Colonic mucosa (tissue), 4 donors: ENCODE measurements at regions not wholly inside any gene's neighbourhood (a gene's known extent, or its start where the extent isn't known, plus 50 kb on each side); places are given as distances from the start of the nearest gene placed in this dataset.
"Not testable (repeated sequence)": the region's sequence is repeated elsewhere in the genome, so short reads cannot be mapped to it uniquely, and the experiment has no call there.

Source experiments
- DNase-seq: peaks from one replicate; pipeline ENCODE4 v3.0.0-alpha.2; 2020
- H3K27ac ChIP-seq: fragments of 200-600 bp; one replicate; pipeline ENCODE4 v1.8.0; 2021
- H3K27me3 ChIP-seq: fragments of 200-600 bp; one replicate; pipeline ENCODE4 v1.8.0; 2021
- H3K36me3 ChIP-seq: fragments of 200-600 bp; one replicate; pipeline ENCODE4 v1.8.0; 2021
- H3K4me1 ChIP-seq: fragments of 200-600 bp; one replicate; pipeline ENCODE4 v1.8.0; 2021; ENCODE audit warnings: mild to moderate bottlenecking
- H3K4me3 ChIP-seq: fragments of 200-600 bp; one replicate; pipeline ENCODE4 v1.8.0; 2021
- H3K9ac ChIP-seq, 2 donors: one replicate each; pipeline ENCODE4 v1.7.0; 2013; ENCODE audit warnings: control low read depth in 2 of 2, low read depth in 2 of 2, low read length in 2 of 2
- H3K9me3 ChIP-seq: fragments of 200-600 bp; one replicate; pipeline ENCODE4 v1.8.0; 2021
- intact Hi-C: fragments of 100-400 bp; cut with DNase I; formaldehyde crosslinking; loops from one replicate; pipeline ENCODE4 v1.14.1; 2022
- TF ChIP-seq, protein P1 (sequence below): fragments of 200-600 bp; IDR thresholded peaks from one replicate; pipeline ENCODE4 v1.8.0; 2022; ENCODE audit warnings: antibody characterized with exemption, mild to moderate bottlenecking
- donor health status: healthy.
- donor health status: DM: no; HTN: no; CAD: no.
- donor health status: DM: no; HTN: no; CAD: no.

GRCh38 chr6:25196464-25196863 lies 82.7 kb upstream of the CARMIL1 start:
- Histone ChIP-seq H3K4me1 (no peaks in the 10 kb centered on the region), H3K27ac (no peak overlapping the region), H3K9me3 (no peaks in the 10 kb centered on the region), H3K9ac (no peak overlapping the region), H3K36me3 (no peaks in the 10 kb centered on the region), H3K4me3 (no peak overlapping the region), H3K27me3 (no peaks in the 10 kb centered on the region)
- TF ChIP-seq, protein P1, sequence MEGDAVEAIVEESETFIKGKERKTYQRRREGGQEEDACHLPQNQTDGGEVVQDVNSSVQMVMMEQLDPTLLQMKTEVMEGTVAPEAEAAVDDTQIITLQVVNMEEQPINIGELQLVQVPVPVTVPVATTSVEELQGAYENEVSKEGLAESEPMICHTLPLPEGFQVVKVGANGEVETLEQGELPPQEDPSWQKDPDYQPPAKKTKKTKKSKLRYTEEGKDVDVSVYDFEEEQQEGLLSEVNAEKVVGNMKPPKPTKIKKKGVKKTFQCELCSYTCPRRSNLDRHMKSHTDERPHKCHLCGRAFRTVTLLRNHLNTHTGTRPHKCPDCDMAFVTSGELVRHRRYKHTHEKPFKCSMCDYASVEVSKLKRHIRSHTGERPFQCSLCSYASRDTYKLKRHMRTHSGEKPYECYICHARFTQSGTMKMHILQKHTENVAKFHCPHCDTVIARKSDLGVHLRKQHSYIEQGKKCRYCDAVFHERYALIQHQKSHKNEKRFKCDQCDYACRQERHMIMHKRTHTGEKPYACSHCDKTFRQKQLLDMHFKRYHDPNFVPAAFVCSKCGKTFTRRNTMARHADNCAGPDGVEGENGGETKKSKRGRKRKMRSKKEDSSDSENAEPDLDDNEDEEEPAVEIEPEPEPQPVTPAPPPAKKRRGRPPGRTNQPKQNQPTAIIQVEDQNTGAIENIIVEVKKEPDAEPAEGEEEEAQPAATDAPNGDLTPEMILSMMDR, result no peak
- DNase-seq, result no peak
- intact Hi-C loops, result no loop called here

DNA sequence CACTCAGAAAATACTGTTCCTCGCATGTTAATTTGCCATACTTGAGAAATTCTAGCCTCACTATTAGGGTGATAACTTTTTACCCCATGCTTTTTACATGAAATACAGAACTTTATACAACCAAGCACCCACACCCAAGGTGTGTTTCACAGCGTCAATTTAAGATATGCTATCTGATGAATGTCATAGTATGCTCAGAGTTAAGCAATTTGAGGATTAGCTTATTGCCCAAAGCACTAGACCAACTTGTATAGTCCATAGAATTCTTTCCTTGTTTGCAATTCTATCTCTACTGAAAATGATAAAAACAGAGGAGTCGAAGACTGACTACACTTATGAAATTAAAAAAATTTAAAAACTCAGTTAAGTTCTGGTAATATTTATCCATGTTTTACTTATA lies 82.1 kb upstream of the CARMIL1 start:
- intact Hi-C loops, result no loop called here
- no peaks in the 10 kb centered on the region for H3K27me3 ChIP-seq
- H3K9ac ChIP-seq, result no peak overlapping the region
- no peaks in the 10 kb centered on the region for H3K36me3 ChIP-seq
- H3K27ac ChIP-seq, result no peak overlapping the region
- no peaks in the 10 kb centered on the region for H3K4me1 ChIP-seq
- no peaks in the 10 kb centered on the region for H3K9me3 ChIP-seq
- TF ChIP-seq, protein P1, result no peak
- no peak overlapping the region for H3K4me3 ChIP-seq
- DNase-seq, result no peak

GRCh38 chr6:25199544-25199943 lies 79.6 kb upstream of the CARMIL1 start:
- H3K9ac ChIP-seq, result no peak overlapping the region

GRCh38 chr6:25202504-25202903 lies 76.7 kb upstream of the CARMIL1 start:
- intact Hi-C loops, result no loop called here
- no peak for DNase-seq
- H3K27ac ChIP-seq, result no peak overlapping the region

More at GRCh38 chr6:25199544-25199943, 79.6 kb upstream of the CARMIL1 start:
- no peak for DNase-seq
- Histone ChIP-seq H3K27ac (no peak overlapping the region), H3K9me3 (no peaks in the 10 kb centered on the region), H3K4me3 (no peak overlapping the region), H3K36me3 (no peaks in the 10 kb centered on the region), H3K4me1 (no peaks in the 10 kb centered on the region), H3K27me3 (no peaks in the 10 kb centered on the region)
- intact Hi-C loops, result no loop called here
- TF ChIP-seq, protein P1, result no peak

GRCh38 chr6:25205629-25206028 lies 73.5 kb upstream of the CARMIL1 start:
- no peaks in the 10 kb centered on the region for H3K27me3 ChIP-seq
- DNase-seq, result no peak
- no peaks in the 10 kb centered on the region for H3K36me3 ChIP-seq
- intact Hi-C loops, result no loop called here
- H3K27ac ChIP-seq, result no peak overlapping the region
- no peak overlapping the region for H3K9ac ChIP-seq
- no peak overlapping the region for H3K4me3 ChIP-seq
- H3K9me3 ChIP-seq, result no peaks in the 10 kb centered on the region
- no peaks in the 10 kb centered on the region for H3K4me1 ChIP-seq
- TF ChIP-seq, protein P1, result no peak

More at GRCh38 chr6:25202504-25202903, 76.7 kb upstream of the CARMIL1 start:
- Histone ChIP-seq H3K4me3 (no peak overlapping the region), H3K36me3 (no peaks in the 10 kb centered on the region), H3K9me3 (no peaks in the 10 kb centered on the region), H3K27me3 (no peaks in the 10 kb centered on the region), H3K9ac (no peak overlapping the region), H3K4me1 (no peaks in the 10 kb centered on the region)
- TF ChIP-seq, protein P1, result no peak

- H3K9me3 ChIP-seq, DNase-seq, H3K9ac ChIP-seq, H3K4me1 ChIP-seq, H3K27ac ChIP-seq, intact Hi-C loops, H3K27me3 ChIP-seq, H3K36me3 ChIP-seq, H3K4me3 ChIP-seq: not testable (repeated sequence)
Measured at GRCh38 chr6:25207453-25208155, 71.6 kb upstream of the CARMIL1 start.
